HUES48 (cell line): ENCODE measurements at regions not wholly inside any gene's neighbourhood (a gene's known extent, or its start where the extent isn't known, plus 50 kb on each side); places are given as distances from the start of the nearest gene placed in this dataset.

Source experiments
- H3K27ac ChIP-seq: one replicate; pipeline ENCODE4 v1.7.0; 2013; ENCODE audit warnings: low read depth, low read length, inconsistent platforms
- H3K27me3 ChIP-seq: 2 replicates; pipeline ENCODE4 v1.6.1; 2013; ENCODE audit warnings: mild to moderate bottlenecking, low read length; ENCODE audit not compliant: control insufficient read depth, insufficient read depth
- H3K36me3 ChIP-seq: 2 replicates; pipeline ENCODE4 v1.6.1; 2013; ENCODE audit warnings: low read length; ENCODE audit not compliant: control insufficient read depth, insufficient read depth
- H3K4me1 ChIP-seq: 2 replicates; pipeline ENCODE4 v1.6.1; 2013; ENCODE audit warnings: mild to moderate bottlenecking, low read length; ENCODE audit not compliant: control insufficient read depth, insufficient read depth
- H3K4me3 ChIP-seq: 2 replicates; pipeline ENCODE4 v1.5.1; 2013; ENCODE audit warnings: mild to moderate bottlenecking, low read depth, low read length
- H3K9ac ChIP-seq: 2 replicates; pipeline ENCODE4 v1.6.1; 2013; ENCODE audit warnings: mild to moderate bottlenecking, low read depth, low read length, moderate library complexity
- H3K9me3 ChIP-seq: 2 replicates; pipeline ENCODE4 v1.6.1; 2013; ENCODE audit warnings: low read length; ENCODE audit not compliant: control insufficient read depth, insufficient read depth

DNA sequence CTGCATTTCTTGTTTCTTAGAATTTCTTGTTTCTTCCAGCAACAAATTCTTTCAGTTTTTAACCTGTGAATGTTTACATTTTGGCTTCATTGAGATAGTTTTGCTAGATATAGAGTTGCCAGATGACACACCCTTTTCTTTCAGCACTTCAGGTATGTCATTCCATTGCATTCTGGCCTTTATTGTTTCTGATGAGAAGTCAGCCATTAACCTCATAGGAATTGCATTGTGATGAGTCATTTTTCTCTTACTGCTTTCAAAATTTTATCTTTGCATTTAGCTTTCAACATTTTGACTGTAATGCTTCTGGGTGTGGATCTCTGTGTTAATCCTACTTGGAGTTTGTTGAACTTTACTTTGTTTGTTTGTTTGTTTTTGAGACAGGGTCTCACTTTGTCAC is 440.3 kb upstream of the HS3ST5 start:
- Histone ChIP-seq H3K27ac (no peak overlapping the region), H3K36me3 (no peaks in the 10 kb centered on the region), H3K4me1 (no peaks in the 10 kb centered on the region), H3K27me3 (no peaks in the 10 kb centered on the region), H3K9ac (no peak overlapping the region), H3K9me3 (0 out of 2 replicates have a peak, but pooled peaks cover 4% of the 10 kb centered on the region), H3K4me3 (no peak overlapping the region)

GRCh38 chr6:114764866-114765265 is 422.0 kb upstream of the HS3ST5 start:
- H3K27ac ChIP-seq, result no peak overlapping the region
- no peaks in the 10 kb centered on the region for H3K27me3 ChIP-seq
- H3K36me3 ChIP-seq, result no peaks in the 10 kb centered on the region
- no peaks in the 10 kb centered on the region for H3K9me3 ChIP-seq
- H3K4me1 ChIP-seq, result no peaks in the 10 kb centered on the region
- H3K9ac ChIP-seq, result no peak overlapping the region
- H3K4me3 ChIP-seq, result no peak overlapping the region

DNA sequence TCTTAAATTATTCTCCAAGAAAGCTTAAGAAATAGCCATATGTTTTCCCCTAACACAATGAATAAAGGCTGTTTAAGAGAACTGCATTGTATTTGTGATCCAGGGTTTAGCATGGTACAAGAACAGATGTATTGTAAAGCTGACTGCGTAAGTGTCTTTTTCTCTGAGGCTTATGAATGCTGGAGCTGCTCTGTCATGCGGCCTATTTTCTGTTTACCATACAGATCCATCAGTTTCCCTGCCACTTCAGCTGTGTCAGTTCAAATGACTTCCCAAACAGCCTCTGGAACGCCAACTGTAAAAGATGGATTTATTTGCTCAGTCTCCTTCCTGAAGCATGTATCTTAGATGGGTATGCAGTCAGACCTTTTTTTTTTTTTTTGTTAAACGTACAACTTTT is 419.3 kb upstream of the HS3ST5 start:
- H3K36me3 ChIP-seq, result no peaks in the 10 kb centered on the region
- no peaks in the 10 kb centered on the region for H3K27me3 ChIP-seq
- no peak overlapping the region for H3K27ac ChIP-seq
- H3K9me3 ChIP-seq, result no peaks in the 10 kb centered on the region
- H3K4me1 ChIP-seq, result no peaks in the 10 kb centered on the region
- no peak overlapping the region for H3K4me3 ChIP-seq
- no peak overlapping the region for H3K9ac ChIP-seq

GRCh38 chr6:114747995-114748625 is 405.3 kb upstream of the HS3ST5 start:
- H3K27ac ChIP-seq, result no peak overlapping the region
- no peak overlapping the region for H3K4me3 ChIP-seq
- no peak overlapping the region for H3K9ac ChIP-seq

GRCh38 chr6:114740547-114740946 is 397.7 kb upstream of the HS3ST5 start:
- Histone ChIP-seq H3K27ac (no peak overlapping the region), H3K9me3 (no peaks in the 10 kb centered on the region), H3K36me3 (no peaks in the 10 kb centered on the region), H3K4me1 (no peaks in the 10 kb centered on the region), H3K4me3 (no peak overlapping the region), H3K9ac (no peak overlapping the region), H3K27me3 (no peaks in the 10 kb centered on the region)

More at GRCh38 chr6:114747995-114748625, 405.3 kb upstream of the HS3ST5 start:
- H3K9me3 ChIP-seq, result no peaks in the 10 kb centered on the region
- H3K4me1 ChIP-seq, result no peaks in the 10 kb centered on the region
- H3K36me3 ChIP-seq, result no peaks in the 10 kb centered on the region
- H3K27me3 ChIP-seq, result no peaks in the 10 kb centered on the region

DNA sequence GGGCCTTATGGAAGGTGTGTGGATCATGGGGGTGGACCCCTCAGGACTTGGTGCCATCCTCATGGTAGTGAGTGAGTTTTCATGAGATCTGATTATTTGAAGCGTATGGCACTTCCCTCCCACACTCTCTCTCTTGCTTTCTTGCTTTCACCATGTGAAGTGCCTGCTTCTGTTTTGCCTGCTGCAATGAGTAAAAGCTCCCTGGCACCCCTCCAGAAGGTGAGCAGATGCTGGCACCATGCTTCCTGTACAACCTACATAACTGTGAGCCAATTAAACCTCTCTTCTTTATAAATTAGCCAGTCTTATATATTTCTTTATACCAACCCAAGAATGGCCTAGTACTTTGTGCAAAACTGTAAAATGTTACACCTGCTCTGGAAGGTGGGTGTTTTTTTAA is 396.8 kb upstream of the HS3ST5 start:
- H3K36me3 ChIP-seq, result no peaks in the 10 kb centered on the region
- H3K4me1 ChIP-seq, result no peaks in the 10 kb centered on the region
- no peak overlapping the region for H3K9ac ChIP-seq
- no peak overlapping the region for H3K4me3 ChIP-seq
- no peaks in the 10 kb centered on the region for H3K9me3 ChIP-seq
- H3K27ac ChIP-seq, result no peak overlapping the region
- H3K27me3 ChIP-seq, result no peaks in the 10 kb centered on the region

DNA sequence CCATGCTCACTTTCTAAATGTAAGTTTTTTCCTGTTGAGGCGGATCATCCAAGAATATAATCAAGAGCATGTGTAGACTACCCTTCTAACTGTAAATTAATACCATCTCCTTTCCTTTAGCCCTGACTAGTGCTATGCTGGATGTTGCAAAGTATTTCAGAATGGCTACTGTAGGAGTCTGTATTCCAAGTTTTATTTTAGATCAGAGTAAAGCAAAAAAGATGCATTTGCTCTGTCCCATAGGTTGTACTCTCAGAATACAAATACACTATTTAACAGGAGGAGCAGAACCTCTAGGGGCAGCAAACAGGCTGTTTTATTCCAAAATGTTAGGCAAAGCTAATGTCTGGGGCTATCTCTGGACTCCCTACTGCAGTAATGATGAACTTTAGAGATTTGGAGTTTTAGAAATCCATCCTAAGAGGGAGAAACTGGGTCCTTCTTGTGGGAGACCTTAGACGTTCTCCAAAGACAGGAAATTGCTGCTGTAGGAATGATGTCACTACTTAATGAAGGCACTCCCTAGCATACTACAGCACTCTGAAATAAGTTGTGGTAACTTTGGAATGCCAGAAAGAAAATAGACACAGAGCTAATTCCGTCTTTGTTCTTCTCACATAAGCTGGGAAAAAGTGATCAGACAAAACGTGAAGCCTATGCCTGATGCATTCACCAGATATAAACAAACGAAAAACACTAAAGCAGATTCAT is 392.4 kb upstream of the HS3ST5 start:
- Histone ChIP-seq H3K9me3 (no peaks in the 10 kb centered on the region), H3K4me3 (no peak overlapping the region), H3K9ac (no peak overlapping the region), H3K27ac (no peak overlapping the region), H3K36me3 (no peaks in the 10 kb centered on the region), H3K4me1 (no peaks in the 10 kb centered on the region), H3K27me3 (no peaks in the 10 kb centered on the region)

- no peak overlapping the region for H3K4me3 ChIP-seq
- H3K9ac ChIP-seq, result no peak overlapping the region
- H3K27ac ChIP-seq, result no peak overlapping the region
- no peaks in the 10 kb centered on the region for H3K36me3 ChIP-seq
- no peaks in the 10 kb centered on the region for H3K4me1 ChIP-seq
- no peaks in the 10 kb centered on the region for H3K27me3 ChIP-seq
- no peaks in the 10 kb centered on the region for H3K9me3 ChIP-seq
Observed at GRCh38 chr6:114733596-114733995, 390.8 kb upstream of the HS3ST5 start.

- H3K27me3 ChIP-seq, result no peaks in the 10 kb centered on the region
- H3K4me3 ChIP-seq, result no peak overlapping the region
- no peak overlapping the region for H3K27ac ChIP-seq
- no peak overlapping the region for H3K9ac ChIP-seq
- no peaks in the 10 kb centered on the region for H3K9me3 ChIP-seq
- H3K4me1 ChIP-seq, result 0 out of 2 replicates have a peak, but pooled peaks cover 3% of the 10 kb centered on the region
- no peaks in the 10 kb centered on the region for H3K36me3 ChIP-seq
Observed at GRCh38 chr6:114718716-114719270, 376.0 kb upstream of the HS3ST5 start.

DNA sequence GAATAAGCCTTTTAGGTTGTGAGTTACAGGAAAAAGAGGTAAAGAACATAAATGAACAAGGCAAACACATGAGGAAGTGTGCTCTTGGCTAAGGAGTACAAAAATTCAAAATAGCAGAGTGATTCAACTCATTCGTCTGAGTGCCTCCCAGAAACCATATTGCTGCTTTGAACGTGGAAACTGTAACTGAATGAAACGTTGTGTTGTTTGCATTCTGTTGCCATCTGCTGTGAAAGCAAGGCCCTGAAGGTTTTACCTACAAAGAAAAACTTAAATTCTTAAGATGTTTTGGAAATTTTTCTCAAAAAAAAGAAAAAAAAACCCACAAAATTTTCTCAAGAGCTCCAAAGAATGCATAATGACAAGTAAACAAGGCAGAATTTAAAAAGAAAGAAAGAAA is 375.4 kb upstream of the HS3ST5 start:
- no peaks in the 10 kb centered on the region for H3K27me3 ChIP-seq
- H3K4me3 ChIP-seq, result no peak overlapping the region
- no peaks in the 10 kb centered on the region for H3K36me3 ChIP-seq
- no peak overlapping the region for H3K9ac ChIP-seq
- 0 out of 2 replicates have a peak, but pooled peaks cover 3% of the 10 kb centered on the region for H3K4me1 ChIP-seq
- H3K9me3 ChIP-seq, result no peaks in the 10 kb centered on the region
- H3K27ac ChIP-seq, result no peak overlapping the region

DNA sequence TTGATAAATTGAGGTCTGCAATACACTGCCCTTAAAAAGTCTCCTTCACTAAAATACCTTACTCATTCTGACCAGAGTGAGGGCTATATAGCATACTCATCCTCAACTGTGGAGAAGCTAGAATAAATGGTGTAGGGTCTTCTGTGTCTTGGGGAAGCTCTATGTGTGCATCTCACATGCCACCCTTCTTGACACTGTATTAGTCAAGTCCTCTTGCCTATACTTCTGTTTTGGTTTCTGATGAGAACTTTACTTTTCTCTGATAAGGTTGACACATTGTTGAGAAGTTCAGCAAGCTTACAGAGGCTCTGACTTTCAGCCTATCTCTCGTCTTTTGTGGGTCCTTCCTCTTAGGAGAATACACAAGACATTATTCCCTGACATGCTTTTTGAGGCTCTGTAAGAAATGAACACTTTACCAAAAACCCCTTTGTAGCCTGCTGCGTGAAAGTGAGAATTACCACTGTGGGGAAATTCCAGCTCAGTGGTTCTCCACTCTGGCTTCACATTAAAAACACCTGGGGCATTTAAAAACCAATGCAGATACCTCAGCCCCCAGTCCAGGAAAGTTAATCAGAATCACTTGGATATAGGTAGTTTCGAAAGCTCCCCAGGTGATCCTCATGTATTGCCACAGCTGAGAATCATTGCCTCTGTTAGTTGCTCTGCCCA is 372.1 kb upstream of the HS3ST5 start:
- Histone ChIP-seq H3K4me3 (no peak overlapping the region), H3K27ac (no peak overlapping the region), H3K36me3 (no peaks in the 10 kb centered on the region), H3K27me3 (no peaks in the 10 kb centered on the region), H3K9ac (no peak overlapping the region), H3K9me3 (no peaks in the 10 kb centered on the region), H3K4me1 (0 out of 2 replicates have a peak, but pooled peaks cover 3% of the 10 kb centered on the region)
